Memory B cell (primary cell): ENCODE measurements at regions not wholly inside any gene's neighbourhood (a gene's known extent, or its start where the extent isn't known, plus 50 kb on each side); places are given as distances from the start of the nearest gene placed in this dataset.

Experiments
- ATAC-seq: fragments of 150-1000 bp; cut with Tn5 transposase; 2 replicates; pipeline ENCODE4 v1.10.0; 2021; ENCODE audit warnings: low read depth, mild to moderate bottlenecking, moderate library complexity
- DNase-seq, 2 donors: peaks; one replicate each; pipeline ENCODE4 v3.0.0; 2022; ENCODE audit warnings: low spot score in 2 of 2
- H3K27ac Mint-ChIP-seq: one replicate; pipeline ENCODE4 v1.8.0; 2022; ENCODE audit warnings: mild to moderate bottlenecking, moderate library complexity, mixed read lengths
- H3K27me3 Mint-ChIP-seq: one replicate; pipeline ENCODE4 v1.8.0; 2022; ENCODE audit warnings: mixed read lengths
- H3K36me3 Mint-ChIP-seq: one replicate; pipeline ENCODE4 v1.8.0; 2022; ENCODE audit warnings: mild to moderate bottlenecking, mixed read lengths
- H3K4me1 Mint-ChIP-seq: one replicate; pipeline ENCODE4 v1.8.0; 2022; ENCODE audit warnings: mixed read lengths
- H3K4me3 Mint-ChIP-seq: one replicate; pipeline ENCODE4 v1.8.0; 2022; ENCODE audit warnings: mild to moderate bottlenecking, moderate library complexity, mixed read lengths
- H3K9me3 Mint-ChIP-seq: one replicate; pipeline ENCODE4 v1.8.0; 2022; ENCODE audit warnings: mixed read lengths

- Mint-ChIP-seq H3K9me3 (no peaks in the 10 kb centered on the region), H3K36me3 (no peaks in the 10 kb centered on the region), H3K4me1 (no peaks in the 10 kb centered on the region), H3K4me3 (no peak overlapping the region), H3K27me3 (peaks cover 9% of the 10 kb centered on the region), H3K27ac (no peak overlapping the region)
- ATAC-seq = no peak
- no peak for DNase-seq
Observed at GRCh38 chr10:117948493-117948892, 98.2 kb downstream of the RAB11FIP2 start.

GRCh38 chr10:117950408-117950807, 96.3 kb downstream of the RAB11FIP2 start:
- no peaks in the 10 kb centered on the region for H3K9me3 Mint-ChIP-seq
- H3K4me1 Mint-ChIP-seq = no peaks in the 10 kb centered on the region
- ATAC-seq = no peak
- H3K27ac Mint-ChIP-seq = no peak overlapping the region
- DNase-seq = no peak
- peaks cover under 1% of the 10 kb centered on the region for H3K36me3 Mint-ChIP-seq
- H3K4me3 Mint-ChIP-seq = no peak overlapping the region
- peaks cover 9% of the 10 kb centered on the region for H3K27me3 Mint-ChIP-seq
